ENCODE measurements at regions not wholly inside any gene's neighbourhood (a gene's known extent, or its start where the extent isn't known, plus 50 kb on each side); places are given as distances from the start of the nearest gene placed in this dataset.

DNA sequence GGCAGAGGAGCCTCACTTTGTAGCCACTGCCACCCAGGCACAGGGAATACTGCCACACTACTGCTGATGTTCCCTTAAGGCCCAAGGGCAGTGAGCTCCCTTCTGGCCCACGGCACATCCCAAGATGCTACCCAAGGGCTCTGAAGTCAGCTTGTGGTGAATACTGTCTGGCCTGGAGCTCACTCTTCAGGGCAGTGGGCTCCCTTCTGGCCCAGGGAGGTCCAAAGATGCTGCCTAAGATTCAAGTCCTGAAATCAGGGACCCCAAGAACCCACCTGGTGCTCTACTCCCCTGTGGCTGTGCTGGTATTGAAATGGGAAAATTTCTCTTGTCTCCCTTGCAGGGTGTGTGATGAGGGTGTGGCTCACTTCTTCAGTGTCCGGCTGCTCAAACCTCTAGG lies 132.8 kb downstream of the TINAG start:
- TF ChIP-seq, protein P1, sequence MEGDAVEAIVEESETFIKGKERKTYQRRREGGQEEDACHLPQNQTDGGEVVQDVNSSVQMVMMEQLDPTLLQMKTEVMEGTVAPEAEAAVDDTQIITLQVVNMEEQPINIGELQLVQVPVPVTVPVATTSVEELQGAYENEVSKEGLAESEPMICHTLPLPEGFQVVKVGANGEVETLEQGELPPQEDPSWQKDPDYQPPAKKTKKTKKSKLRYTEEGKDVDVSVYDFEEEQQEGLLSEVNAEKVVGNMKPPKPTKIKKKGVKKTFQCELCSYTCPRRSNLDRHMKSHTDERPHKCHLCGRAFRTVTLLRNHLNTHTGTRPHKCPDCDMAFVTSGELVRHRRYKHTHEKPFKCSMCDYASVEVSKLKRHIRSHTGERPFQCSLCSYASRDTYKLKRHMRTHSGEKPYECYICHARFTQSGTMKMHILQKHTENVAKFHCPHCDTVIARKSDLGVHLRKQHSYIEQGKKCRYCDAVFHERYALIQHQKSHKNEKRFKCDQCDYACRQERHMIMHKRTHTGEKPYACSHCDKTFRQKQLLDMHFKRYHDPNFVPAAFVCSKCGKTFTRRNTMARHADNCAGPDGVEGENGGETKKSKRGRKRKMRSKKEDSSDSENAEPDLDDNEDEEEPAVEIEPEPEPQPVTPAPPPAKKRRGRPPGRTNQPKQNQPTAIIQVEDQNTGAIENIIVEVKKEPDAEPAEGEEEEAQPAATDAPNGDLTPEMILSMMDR (IDR thresholded peaks at IDR 0.05; ENCODE audit: low read depth, low read length), result no peak
- TF ChIP-seq MYC (IDR thresholded peaks at IDR 0.05; ENCODE audit: low read depth, low read length) (no peak), POLR2A (IDR thresholded peaks at IDR 0.05; ENCODE audit: extremely low read depth, insufficient read length) (no peak)

Measured in NB4 (cell line).